Loucy (cell line): ENCODE measurements at regions not wholly inside any gene's neighbourhood (a gene's known extent, or its start where the extent isn't known, plus 50 kb on each side); places are given as distances from the start of the nearest gene placed in this dataset.
"Not testable (repeated sequence)": the region's sequence is repeated elsewhere in the genome, so short reads cannot be mapped to it uniquely, and the experiment has no call there.

Experiments
- H2AFZ ChIP-seq: fragments of 200-600 bp; sonication (generic); 2 replicates; pipeline ENCODE4 v1.6.0; 2016; ENCODE audit warnings: antibody characterized with exemption, mild to moderate bottlenecking, low read length, moderate library complexity
- H3F3A ChIP-seq: fragments of 200-600 bp; 2 replicates; pipeline ENCODE4 v1.6.0; 2016; ENCODE audit warnings: antibody characterized with exemption, low read depth, mild to moderate bottlenecking
- H3K27me3 ChIP-seq: fragments of 200-600 bp; sonication (generic); 2 replicates; pipeline ENCODE4 v1.6.1; 2014; ENCODE audit warnings: low read length, mild to moderate bottlenecking; ENCODE audit not compliant: insufficient read depth, poor library complexity, severe bottlenecking
- H3K36me3 ChIP-seq: fragments of 200-600 bp; sonication (generic); 2 replicates; pipeline ENCODE4 v1.6.1; 2016; ENCODE audit warnings: low read length; ENCODE audit not compliant: insufficient read depth
- H3K4me1 ChIP-seq: fragments of 200-600 bp; sonication (generic); 2 replicates; pipeline ENCODE4 v1.5.1; 2014; ENCODE audit warnings: low read length, mild to moderate bottlenecking; ENCODE audit not compliant: insufficient read depth, poor library complexity, severe bottlenecking
- H3K4me2 ChIP-seq: fragments of 200-600 bp; sonication (generic); 2 replicates; pipeline ENCODE4 v1.6.0; 2014; ENCODE audit warnings: antibody characterized with exemption, low read length, low read depth, mild to moderate bottlenecking; ENCODE audit not compliant: poor library complexity, severe bottlenecking
- H3K4me3 ChIP-seq: fragments of 200-600 bp; sonication (generic); 2 replicates; pipeline ENCODE4 v1.5.1; 2014; ENCODE audit warnings: low read length, mild to moderate bottlenecking, mixed read lengths; ENCODE audit not compliant: poor library complexity, severe bottlenecking
- H3K79me2 ChIP-seq: fragments of 200-600 bp; sonication (generic); 2 replicates; pipeline ENCODE4 v1.6.1; 2014; ENCODE audit warnings: low read length; ENCODE audit not compliant: insufficient read depth
- H3K9ac ChIP-seq: fragments of 200-600 bp; sonication (generic); 2 replicates; pipeline ENCODE4 v1.6.0; 2014; ENCODE audit warnings: mild to moderate bottlenecking, low read depth, low read length, moderate library complexity; ENCODE audit not compliant: poor library complexity, severe bottlenecking
- H3K9me2 ChIP-seq: fragments of 200-600 bp; sonication (generic); replicated peaks from 2 replicates; pipeline ENCODE4 v1.6.1; 2016; ENCODE audit warnings: low read depth, low read length, mixed read lengths
- H3K9me3 ChIP-seq: fragments of 200-600 bp; sonication (generic); 2 replicates; pipeline ENCODE4 v1.6.1; 2014; ENCODE audit warnings: mild to moderate bottlenecking, antibody characterized with exemption, low read length, low read depth; ENCODE audit not compliant: insufficient read depth
- H4K20me1 ChIP-seq: fragments of 200-600 bp; sonication (generic); 2 replicates; pipeline ENCODE4 v1.6.0; 2014; ENCODE audit warnings: antibody characterized with exemption, low read length, mild to moderate bottlenecking; ENCODE audit not compliant: insufficient read depth, poor library complexity, severe bottlenecking
- EZH2phosphoT487 ChIP-seq: fragments of 200-600 bp; IDR thresholded peaks from 2 replicates; pipeline ENCODE4 v1.6.1; 2018; ENCODE audit warnings: antibody characterized with exemption, mild to moderate bottlenecking, moderate library complexity, borderline replicate concordance
- TF ChIP-seq, protein P1 (sequence below): fragments of 200-600 bp; sonication (generic); conservative IDR thresholded peaks from 2 replicates; pipeline ENCODE4 v1.5.1; 2014; ENCODE audit warnings: mild to moderate bottlenecking, antibody characterized with exemption, low read length

DNA sequence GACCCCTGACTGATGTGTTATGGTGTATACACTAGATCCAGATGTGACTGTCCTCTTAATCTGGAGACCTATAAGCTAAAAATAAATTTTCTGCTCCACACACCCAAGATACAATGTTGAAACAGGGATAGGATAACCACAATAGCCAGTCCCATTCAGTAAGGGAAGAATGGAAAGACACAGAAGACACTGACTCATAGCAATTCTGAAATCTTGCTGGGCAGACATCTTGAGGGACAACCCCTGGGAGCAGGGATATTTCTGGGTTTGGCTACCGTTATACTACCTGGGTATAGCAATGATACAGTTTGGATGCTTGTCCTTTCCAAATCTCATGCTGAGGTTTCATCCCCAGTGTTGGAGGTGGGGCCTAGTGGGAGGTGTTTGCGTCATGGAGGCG is 93.9 kb downstream of the BUD13 start:
- Histone ChIP-seq H3K9ac (no peak overlapping the region), H3K4me3 (no peak overlapping the region), H2AFZ (no peak overlapping the region), H3F3A (no peaks in the 10 kb centered on the region), H3K36me3 (no peaks in the 10 kb centered on the region), H3K9me3 (no peaks in the 10 kb centered on the region), H3K27me3 (no peaks in the 10 kb centered on the region), H3K9me2 (no peaks in the 10 kb centered on the region), H3K4me2 (no peak overlapping the region), H4K20me1 (no peaks in the 10 kb centered on the region), H3K4me1 (no peaks in the 10 kb centered on the region), H3K79me2 (no peaks in the 10 kb centered on the region)
- TF ChIP-seq, protein P1, sequence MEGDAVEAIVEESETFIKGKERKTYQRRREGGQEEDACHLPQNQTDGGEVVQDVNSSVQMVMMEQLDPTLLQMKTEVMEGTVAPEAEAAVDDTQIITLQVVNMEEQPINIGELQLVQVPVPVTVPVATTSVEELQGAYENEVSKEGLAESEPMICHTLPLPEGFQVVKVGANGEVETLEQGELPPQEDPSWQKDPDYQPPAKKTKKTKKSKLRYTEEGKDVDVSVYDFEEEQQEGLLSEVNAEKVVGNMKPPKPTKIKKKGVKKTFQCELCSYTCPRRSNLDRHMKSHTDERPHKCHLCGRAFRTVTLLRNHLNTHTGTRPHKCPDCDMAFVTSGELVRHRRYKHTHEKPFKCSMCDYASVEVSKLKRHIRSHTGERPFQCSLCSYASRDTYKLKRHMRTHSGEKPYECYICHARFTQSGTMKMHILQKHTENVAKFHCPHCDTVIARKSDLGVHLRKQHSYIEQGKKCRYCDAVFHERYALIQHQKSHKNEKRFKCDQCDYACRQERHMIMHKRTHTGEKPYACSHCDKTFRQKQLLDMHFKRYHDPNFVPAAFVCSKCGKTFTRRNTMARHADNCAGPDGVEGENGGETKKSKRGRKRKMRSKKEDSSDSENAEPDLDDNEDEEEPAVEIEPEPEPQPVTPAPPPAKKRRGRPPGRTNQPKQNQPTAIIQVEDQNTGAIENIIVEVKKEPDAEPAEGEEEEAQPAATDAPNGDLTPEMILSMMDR = no peak
- TF ChIP-seq EZH2phosphoT487 = no peak

DNA sequence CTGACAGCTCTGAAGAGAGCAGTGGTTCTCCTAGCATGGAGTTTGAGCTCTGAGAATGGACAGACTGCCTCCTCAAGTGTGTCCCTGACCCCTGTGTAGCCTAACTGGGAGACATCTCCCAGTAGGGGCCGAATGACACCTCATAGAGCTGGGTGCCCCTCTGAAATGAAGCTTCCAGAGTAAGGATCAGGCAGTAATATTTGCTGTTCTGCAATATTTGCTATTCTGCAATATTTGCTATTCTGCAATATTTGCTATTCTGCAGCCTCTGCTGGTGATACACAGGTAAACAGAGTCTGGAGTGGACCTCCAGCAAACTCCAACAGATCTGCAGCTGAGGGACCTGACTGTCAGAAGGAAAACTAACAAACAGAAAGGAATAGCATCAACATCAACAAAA is 105.5 kb downstream of the BUD13 start:
- H3K79me2 ChIP-seq, H3K9ac ChIP-seq, H4K20me1 ChIP-seq, H2AFZ ChIP-seq, H3F3A ChIP-seq, H3K4me3 ChIP-seq, H3K27me3 ChIP-seq, H3K4me2 ChIP-seq, H3K36me3 ChIP-seq, H3K9me2 ChIP-seq, H3K4me1 ChIP-seq: not testable (repeated sequence)
- peaks cover 10% of the 10 kb centered on the region; the same call in 1 of the 2 replicates for H3K9me3 ChIP-seq

DNA sequence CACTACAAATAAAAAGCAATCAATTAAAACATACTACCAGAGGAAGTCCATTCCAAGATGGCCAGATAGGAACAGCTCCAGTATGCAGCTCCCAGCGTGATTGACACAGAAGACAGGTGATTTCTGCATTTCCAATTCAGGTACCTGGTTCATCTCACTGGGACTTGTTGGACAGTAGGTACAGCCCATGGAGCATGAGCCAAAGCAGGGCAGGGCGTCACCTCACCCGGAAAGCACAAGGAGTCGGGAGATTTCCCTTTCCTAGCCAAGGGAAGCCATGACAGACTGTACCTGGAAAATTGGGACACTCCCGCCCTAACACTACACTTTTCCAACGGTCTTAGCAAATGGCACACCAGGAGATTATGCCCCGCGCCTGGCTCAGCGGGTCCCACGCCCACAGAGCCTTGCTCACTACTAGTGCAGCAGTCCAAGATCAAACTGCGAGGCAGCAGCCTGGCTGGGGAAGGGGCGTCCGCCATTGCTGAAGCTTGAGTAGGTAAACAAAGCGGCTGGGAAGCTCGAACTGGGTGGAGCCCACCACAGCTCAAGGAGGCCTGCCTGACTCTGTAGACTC is 106.0 kb downstream of the BUD13 start:
- H3K9ac ChIP-seq, H3K36me3 ChIP-seq, H3F3A ChIP-seq, H3K27me3 ChIP-seq, H2AFZ ChIP-seq, H3K4me3 ChIP-seq, H3K9me2 ChIP-seq, H3K4me1 ChIP-seq, H4K20me1 ChIP-seq, H3K4me2 ChIP-seq, H3K79me2 ChIP-seq: not testable (repeated sequence)
- H3K9me3 ChIP-seq = peaks cover 10% of the 10 kb centered on the region; the same call in 1 of the 2 replicates

DNA sequence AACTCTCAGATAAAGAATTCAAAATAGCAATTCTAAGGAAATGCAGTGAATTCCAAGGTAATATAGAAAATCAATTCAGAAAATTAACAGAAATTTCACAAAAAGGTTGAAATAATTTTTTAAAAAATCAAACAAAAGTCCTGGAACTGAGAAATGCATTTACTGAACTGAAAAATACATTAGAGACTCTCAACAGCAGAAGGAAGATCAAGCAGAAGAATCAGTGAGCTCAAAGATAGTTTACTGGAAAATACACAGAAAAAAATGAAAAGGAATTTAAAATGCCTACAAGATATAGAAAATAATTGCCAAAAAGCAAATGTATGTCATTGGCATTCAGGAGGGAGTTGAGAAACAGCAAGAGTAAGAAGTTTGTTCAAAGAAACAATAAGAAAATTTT is 107.3 kb downstream of the BUD13 start:
- Histone ChIP-seq H3K9me2 (no peaks in the 10 kb centered on the region), H3F3A (no peaks in the 10 kb centered on the region), H4K20me1 (no peaks in the 10 kb centered on the region), H3K36me3 (no peaks in the 10 kb centered on the region), H3K9ac (no peak overlapping the region), H3K4me1 (no peaks in the 10 kb centered on the region), H3K4me2 (no peak overlapping the region), H3K4me3 (no peak overlapping the region), H3K27me3 (no peaks in the 10 kb centered on the region), H3K79me2 (no peaks in the 10 kb centered on the region), H3K9me3 (peaks cover 10% of the 10 kb centered on the region; the same call in 1 of the 2 replicates), H2AFZ (no peak overlapping the region)
- TF ChIP-seq, protein P1 = no peak
- no peak for TF ChIP-seq EZH2phosphoT487
